HG03342 (cell line): ENCODE measurements at regions not wholly inside any gene's neighbourhood (a gene's known extent, or its start where the extent isn't known, plus 50 kb on each side); places are given as distances from the start of the nearest gene placed in this dataset.
A peak's percentile ranks its signal among the peaks of the same experiment; 100 is the strongest.
"Not testable (repeated sequence)": the region's sequence is repeated elsewhere in the genome, so short reads cannot be mapped to it uniquely, and the experiment has no call there.

Experiments
- ATAC-seq: cut with Tn5 transposase; IDR thresholded peaks from one replicate; pipeline ENCODE4 v1.9.1; 2021; ENCODE audit warnings: mild to moderate bottlenecking, moderate library complexity; ENCODE audit not compliant: unreplicated experiment

DNA sequence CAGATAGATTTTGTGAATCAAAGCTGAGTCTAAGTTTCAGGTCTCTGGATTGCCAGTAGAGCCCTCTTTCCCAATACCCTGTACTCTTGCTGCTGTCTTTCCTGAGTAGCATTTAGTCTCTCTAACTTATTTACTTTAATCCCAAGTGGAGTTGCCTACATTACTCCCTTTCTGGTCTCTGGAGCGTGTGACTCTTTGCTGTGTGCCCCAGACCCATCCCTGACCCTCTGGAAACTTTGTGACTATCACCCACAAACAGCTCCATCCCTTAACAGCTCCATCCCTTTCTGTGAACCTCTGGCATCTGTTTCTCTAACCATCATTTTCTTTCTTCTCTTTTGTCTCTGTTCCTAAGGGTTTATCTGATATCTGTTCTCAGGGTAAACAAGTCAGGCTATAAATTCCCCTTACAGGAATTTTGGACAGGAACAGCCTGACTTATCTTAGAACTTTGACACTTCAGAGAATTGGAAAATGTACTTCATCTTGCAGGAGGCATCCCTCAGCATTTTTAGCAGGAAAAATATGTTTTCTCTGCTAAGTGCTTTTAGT lies 1167.1 kb upstream of the SEMA6A start:
- ATAC-seq: no peak

GRCh38 chr5:117740268-117740667 lies 1165.6 kb upstream of the SEMA6A start:
- no peak for ATAC-seq

- no peak for ATAC-seq
These were observed 1163.9 kb upstream of the SEMA6A start for GRCh38 chr5:117738571-117738970.

DNA sequence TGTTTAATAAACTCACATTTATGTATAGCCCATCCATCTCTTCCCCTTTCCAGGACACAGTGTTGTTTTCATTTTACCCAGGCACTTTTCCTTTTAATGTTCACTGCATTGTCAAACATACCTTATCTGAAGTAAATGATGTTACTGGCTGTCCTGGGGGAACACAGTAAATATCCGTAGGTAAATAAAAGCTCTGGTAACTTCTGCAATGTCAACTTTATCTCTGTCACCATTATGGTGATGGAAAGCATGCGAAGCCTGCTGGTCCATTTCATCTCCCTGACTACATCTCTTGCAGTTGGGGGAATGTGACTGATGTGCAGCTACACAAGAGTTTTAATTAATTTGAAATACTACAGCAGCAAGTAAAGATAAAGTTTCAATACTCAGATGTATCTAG lies 1162.1 kb upstream of the SEMA6A start:
- no peak for ATAC-seq

DNA sequence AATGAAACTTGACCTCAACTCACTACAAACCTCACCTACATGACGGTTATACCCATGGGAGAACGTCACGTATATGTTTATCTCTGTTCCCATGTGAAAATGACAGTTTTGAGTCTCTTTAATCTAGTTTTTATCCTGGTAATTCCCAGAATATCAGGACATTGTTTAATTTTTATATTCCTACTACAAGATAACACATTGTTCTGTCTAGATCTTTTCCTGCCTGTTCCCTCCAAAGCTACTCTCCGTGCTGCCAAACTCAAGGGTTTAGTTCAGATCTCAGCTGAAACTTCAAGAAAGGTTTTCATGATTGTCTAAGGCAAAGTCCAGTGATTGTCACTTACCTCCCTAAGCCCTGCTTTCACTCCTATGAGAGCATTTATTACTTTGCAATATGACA lies 1159.4 kb upstream of the SEMA6A start:
- ATAC-seq: no peak

- ATAC-seq: no peak
These were observed 1158.4 kb upstream of the SEMA6A start for GRCh38 chr5:117733051-117733450.

DNA sequence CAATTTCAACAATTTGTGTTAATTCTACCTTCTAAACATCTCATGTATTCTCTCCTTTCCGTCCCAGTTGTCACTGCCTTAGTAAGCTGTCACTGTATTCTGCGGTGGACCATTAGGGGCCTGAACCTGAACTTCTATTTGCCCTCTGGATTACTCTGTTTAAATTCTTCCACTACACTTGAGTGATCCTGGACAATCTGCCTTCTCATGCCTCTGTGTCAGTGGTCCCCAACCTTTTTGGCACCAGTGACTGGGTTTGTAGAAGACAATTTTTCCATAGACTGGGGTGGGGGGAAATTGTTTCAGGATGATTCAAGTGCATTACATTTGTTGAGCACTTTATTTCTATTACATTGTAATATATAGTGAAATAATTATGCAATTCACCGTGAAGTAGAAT lies 1157.6 kb upstream of the SEMA6A start:
- no peak for ATAC-seq

DNA sequence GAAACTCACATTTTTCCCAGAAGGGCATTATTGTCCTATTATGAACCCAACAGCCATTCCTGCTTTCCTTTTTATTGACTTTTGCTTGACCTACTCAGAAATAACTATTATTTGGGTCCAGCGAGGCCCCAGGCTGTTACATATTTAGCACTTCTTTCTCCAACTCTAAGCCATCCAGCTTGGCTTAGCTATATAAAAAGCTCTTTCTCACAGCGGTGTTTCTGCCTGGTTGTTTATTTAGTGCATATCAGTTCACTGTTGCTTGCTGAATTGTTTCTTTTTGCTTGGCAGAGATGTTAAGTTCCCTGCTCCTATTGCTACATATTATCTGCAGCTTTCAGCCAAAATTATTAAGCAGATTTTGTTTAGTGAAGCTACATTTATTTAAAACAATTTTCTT lies 1156.8 kb upstream of the SEMA6A start:
- no peak for ATAC-seq

DNA sequence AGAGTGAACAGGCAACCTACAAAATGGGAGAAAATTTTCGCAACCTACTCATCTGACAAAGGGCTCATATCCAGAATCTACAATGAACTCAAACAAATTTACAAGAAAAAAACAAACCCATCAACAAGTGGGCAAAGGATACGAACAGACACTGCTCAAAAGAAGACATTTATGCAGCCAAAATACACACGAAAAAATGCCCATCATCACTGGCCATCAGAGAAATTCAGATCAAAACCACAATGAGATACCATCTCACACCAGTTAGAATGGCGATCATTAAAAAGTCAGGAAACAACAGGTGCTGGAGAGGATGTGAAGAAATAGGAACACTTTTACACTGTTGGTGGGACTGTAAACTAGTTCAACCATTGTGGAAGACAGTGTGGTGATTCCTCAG lies 1146.2 kb upstream of the SEMA6A start:
- ATAC-seq: not testable (repeated sequence)

GRCh38 chr5:117719413-117719812 lies 1144.8 kb upstream of the SEMA6A start:
- no peak for ATAC-seq

DNA sequence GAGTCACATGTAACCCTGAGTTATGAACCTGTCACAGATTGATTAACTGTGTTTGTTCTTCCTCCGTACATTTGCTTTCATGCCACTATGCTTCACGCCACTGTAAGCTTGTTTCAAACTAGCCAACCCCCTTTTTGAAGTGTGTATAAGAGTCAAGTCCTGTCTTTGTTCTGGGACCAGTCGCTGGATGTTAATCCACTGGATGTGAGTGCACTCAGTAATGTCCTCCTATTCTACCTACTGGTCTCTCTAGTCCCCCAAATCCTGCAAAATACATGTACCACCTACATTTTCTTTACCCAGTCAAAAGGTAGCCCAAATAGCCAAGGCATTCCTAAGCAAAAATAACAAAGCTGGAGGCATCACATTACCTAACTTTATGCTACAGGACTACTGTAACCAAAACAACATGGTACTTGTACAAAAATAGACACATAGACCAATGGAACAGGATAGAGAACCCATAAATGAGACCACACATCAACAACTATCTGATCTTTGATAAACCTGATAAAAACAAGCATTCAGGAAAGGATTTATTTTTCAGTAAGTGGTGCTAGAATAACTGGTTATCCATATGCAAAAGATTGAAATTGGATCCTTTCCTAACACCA lies 1139.1 kb upstream of the SEMA6A start:
- no peak for ATAC-seq

DNA sequence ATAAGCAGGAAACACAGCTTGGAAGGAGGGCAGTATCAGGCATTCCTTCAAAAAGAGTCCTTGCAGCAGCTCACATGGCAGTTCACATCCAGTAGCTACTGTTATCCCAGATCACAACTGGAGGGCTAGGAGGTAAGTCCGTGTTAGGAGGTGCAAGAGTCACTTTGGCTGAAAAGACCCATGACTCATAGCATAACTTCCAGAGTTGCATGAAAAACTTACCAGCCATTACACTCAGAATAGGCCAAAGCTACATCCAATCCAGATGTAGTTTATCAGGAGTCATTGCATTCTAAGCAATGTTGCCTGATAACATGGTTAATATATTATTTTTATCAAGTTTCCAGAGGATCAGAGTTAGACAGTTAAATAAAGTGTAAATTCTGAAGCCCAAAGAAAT lies 1126.4 kb upstream of the SEMA6A start:
- no peak for ATAC-seq

- ATAC-seq: no peak
These were observed 1118.0 kb upstream of the SEMA6A start for GRCh38 chr5:117692606-117693005.

- no peak for ATAC-seq
These were observed 1116.7 kb upstream of the SEMA6A start for GRCh38 chr5:117691081-117691870.

GRCh38 chr5:117690612-117691011 lies 1116.0 kb upstream of the SEMA6A start:
- ATAC-seq: no peak

- ATAC-seq: no peak
These were observed 1112.3 kb upstream of the SEMA6A start for GRCh38 chr5:117686926-117687325.

GRCh38 chr5:117682416-117682815 lies 1107.8 kb upstream of the SEMA6A start:
- ATAC-seq: no peak

DNA sequence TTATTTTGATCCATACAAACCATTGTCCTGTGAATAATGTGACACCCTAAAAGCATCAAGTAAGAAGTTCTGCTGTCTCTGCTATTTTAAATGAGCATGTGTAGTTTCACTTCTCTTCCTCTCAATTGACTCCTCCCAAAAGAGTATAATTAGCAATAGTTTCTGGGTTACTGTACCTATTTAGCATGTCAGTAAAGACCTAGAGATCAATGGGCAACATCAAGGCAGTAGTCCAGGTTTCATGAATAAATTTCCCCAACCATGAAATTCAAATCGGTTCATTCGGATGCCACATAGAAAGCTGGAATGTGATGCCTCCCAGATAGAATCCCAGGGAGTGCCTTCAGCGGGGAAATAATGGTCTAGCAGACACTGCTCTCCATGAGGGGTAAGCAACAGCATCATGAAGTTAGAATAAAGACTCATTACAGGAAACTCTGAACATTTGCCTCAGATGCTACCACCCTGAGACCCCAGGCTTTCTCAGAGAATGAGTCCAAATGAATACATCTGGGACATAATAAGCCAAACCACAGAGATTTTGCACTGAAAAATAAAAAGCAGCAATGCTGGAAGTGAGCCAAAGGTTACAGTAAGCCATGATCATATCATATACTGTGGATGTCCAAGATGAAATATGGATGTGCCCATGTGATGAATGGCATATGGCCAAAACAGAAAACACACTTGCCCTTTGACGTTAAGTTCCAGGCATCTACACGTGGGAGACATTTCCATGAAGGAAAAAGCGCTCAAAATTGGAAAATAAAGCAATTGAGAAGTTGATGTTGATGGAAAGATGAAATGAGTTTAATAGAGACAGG lies 1107.0 kb upstream of the SEMA6A start:
- ATAC-seq: peak; percentile 58

- no peak for ATAC-seq
These were observed 1105.8 kb upstream of the SEMA6A start for GRCh38 chr5:117680426-117680825.

DNA sequence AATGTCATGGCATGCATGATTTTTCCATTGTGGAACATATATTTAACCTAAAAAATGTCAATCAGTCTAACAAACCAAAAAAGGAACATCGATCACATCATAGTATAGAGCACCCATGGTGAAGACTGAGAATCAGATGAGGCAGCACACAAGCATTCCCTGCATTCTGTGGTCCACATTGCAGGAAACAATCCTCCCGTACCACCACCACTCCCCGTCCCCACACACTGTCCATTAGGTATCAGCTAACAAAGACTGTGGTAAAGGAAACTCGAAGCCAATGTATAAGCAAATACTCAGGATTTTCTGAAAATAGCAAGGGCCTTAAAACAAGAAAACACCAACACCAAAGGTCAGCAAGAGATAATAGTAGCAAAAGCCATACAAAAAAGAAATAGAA lies 1104.4 kb upstream of the SEMA6A start:
- no peak for ATAC-seq

GRCh38 chr5:117675646-117676045 lies 1101.0 kb upstream of the SEMA6A start:
- ATAC-seq: no peak

DNA sequence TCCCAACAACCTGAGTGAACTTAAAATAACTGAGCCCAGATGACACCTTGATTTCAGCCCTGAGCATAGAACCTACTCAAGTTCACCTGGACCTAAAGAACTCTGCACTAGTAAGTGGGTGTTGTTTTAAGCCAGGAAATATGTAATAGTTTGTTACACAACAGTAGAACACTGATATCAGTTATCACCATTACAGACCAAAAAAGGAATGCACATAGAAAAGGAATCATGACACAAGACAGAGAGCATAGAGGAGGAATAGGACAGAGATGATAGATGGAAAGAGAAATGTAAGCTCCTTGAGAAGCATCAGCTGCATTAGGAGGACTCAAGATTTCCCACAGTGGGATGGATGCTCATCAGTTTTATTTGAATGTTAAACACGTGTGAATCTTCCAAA lies 1096.9 kb upstream of the SEMA6A start:
- no peak for ATAC-seq
